NT2/D1 (cell line): ENCODE measurements at regions not wholly inside any gene's neighbourhood (a gene's known extent, or its start where the extent isn't known, plus 50 kb on each side); places are given as distances from the start of the nearest gene placed in this dataset.

Source experiments
- DNase-seq: peaks from one replicate; pipeline ENCODE4 v3.0.0-alpha.2; 2011; ENCODE audit warnings: low read depth, low spot score
- H3K27me3 ChIP-seq: 2 replicates; pipeline ENCODE4 v1.6.0; 2011; ENCODE audit warnings: mild to moderate bottlenecking; ENCODE audit not compliant: insufficient read length, insufficient read depth
- H3K36me3 ChIP-seq: 2 replicates; pipeline ENCODE4 v1.6.1; 2011; ENCODE audit warnings: mild to moderate bottlenecking, low read length, mixed read lengths; ENCODE audit not compliant: insufficient read depth, insufficient read length
- H3K4me1 ChIP-seq: 2 replicates; pipeline ENCODE4 v1.5.1; 2011; ENCODE audit not compliant: insufficient read depth, insufficient read length
- H3K4me3 ChIP-seq: 2 replicates; pipeline ENCODE4 v1.5.1; 2011; ENCODE audit warnings: low read depth; ENCODE audit not compliant: insufficient read length
- H3K9ac ChIP-seq: 2 replicates; pipeline ENCODE4 v1.6.0; 2011; ENCODE audit warnings: low read depth; ENCODE audit not compliant: insufficient read length
- H3K9me3 ChIP-seq: 2 replicates; pipeline ENCODE4 v1.5.1; 2011; ENCODE audit warnings: mild to moderate bottlenecking, low read length; ENCODE audit not compliant: insufficient read depth
- SUZ12 ChIP-seq: IDR thresholded peaks from 2 replicates; pipeline ENCODE4 v1.6.1; 2011; ENCODE audit not compliant: insufficient read length, insufficient read depth; ENCODE audit errors: extremely low read depth
- YY1 ChIP-seq: IDR thresholded peaks from 2 replicates; pipeline ENCODE4 v1.6.1; 2011; ENCODE audit not compliant: insufficient read length, insufficient read depth
- ZNF274 ChIP-seq: IDR thresholded peaks from 2 replicates; pipeline ENCODE4 v1.6.1; 2011; ENCODE audit warnings: mild to moderate bottlenecking, low read depth, low read length

GRCh38 chr1:209326076-209326475, 257.4 kb upstream of the CAMK1G start:
- Histone ChIP-seq H3K27me3 (no peaks in the 10 kb centered on the region), H3K4me3 (no peak overlapping the region), H3K36me3 (no peaks in the 10 kb centered on the region), H3K9ac (no peak overlapping the region), H3K9me3 (no peaks in the 10 kb centered on the region), H3K4me1 (no peaks in the 10 kb centered on the region)
- TF ChIP-seq ZNF274 (no peak), SUZ12 (no peak), YY1 (no peak)
- no peak for DNase-seq

- H3K9me3 ChIP-seq, result no peaks in the 10 kb centered on the region
- H3K27me3 ChIP-seq, result no peaks in the 10 kb centered on the region
- H3K36me3 ChIP-seq, result no peaks in the 10 kb centered on the region
- no peak for TF ChIP-seq ZNF274
- H3K4me1 ChIP-seq, result no peaks in the 10 kb centered on the region
- no peak overlapping the region for H3K4me3 ChIP-seq
- H3K9ac ChIP-seq, result no peak overlapping the region
- DNase-seq, result no peak
Measured at GRCh38 chr1:209326831-209327230, 256.7 kb upstream of the CAMK1G start.

- Histone ChIP-seq H3K4me3 (no peak overlapping the region), H3K9me3 (no peaks in the 10 kb centered on the region), H3K27me3 (no peaks in the 10 kb centered on the region), H3K4me1 (no peaks in the 10 kb centered on the region), H3K9ac (no peak overlapping the region), H3K36me3 (no peaks in the 10 kb centered on the region)
- no peak for DNase-seq
- TF ChIP-seq ZNF274 (no peak), SUZ12 (no peak), YY1 (no peak)
Measured at GRCh38 chr1:209328196-209328595, 255.3 kb upstream of the CAMK1G start.

- DNase-seq, result peak; percentile 65
- no peaks in the 10 kb centered on the region for H3K9me3 ChIP-seq
Measured at GRCh38 chr1:209335178-209335577, 248.3 kb upstream of the CAMK1G start.

GRCh38 chr1:209341146-209341545, 242.4 kb upstream of the CAMK1G start:
- DNase-seq, result no peak
- Histone ChIP-seq H3K27me3 (no peaks in the 10 kb centered on the region), H3K9me3 (peaks cover 3% of the 10 kb centered on the region; the same call in 1 of the 2 replicates), H3K4me3 (no peak overlapping the region), H3K36me3 (no peaks in the 10 kb centered on the region), H3K9ac (no peak overlapping the region), H3K4me1 (no peaks in the 10 kb centered on the region)
- no peak for TF ChIP-seq ZNF274
- no peak for TF ChIP-seq YY1
- no peak for TF ChIP-seq SUZ12

More at GRCh38 chr1:209335178-209335577, 248.3 kb upstream of the CAMK1G start:
- Histone ChIP-seq H3K4me3 (no peak overlapping the region), H3K4me1 (no peaks in the 10 kb centered on the region), H3K36me3 (no peaks in the 10 kb centered on the region), H3K9ac (no peak overlapping the region), H3K27me3 (no peaks in the 10 kb centered on the region)
- no peak for TF ChIP-seq SUZ12
- TF ChIP-seq YY1, result no peak
- TF ChIP-seq ZNF274, result no peak

- Histone ChIP-seq H3K36me3 (no peaks in the 10 kb centered on the region), H3K9ac (no peak overlapping the region), H3K4me1 (no peaks in the 10 kb centered on the region), H3K27me3 (no peaks in the 10 kb centered on the region), H3K9me3 (peaks cover 10% of the 10 kb centered on the region; the same call in 1 of the 2 replicates), H3K4me3 (no peak overlapping the region)
- no peak for DNase-seq
- TF ChIP-seq ZNF274, result no peak
- no peak for TF ChIP-seq YY1
- TF ChIP-seq SUZ12, result no peak
Measured at GRCh38 chr1:209341673-209342420, 241.7 kb upstream of the CAMK1G start.

- Histone ChIP-seq H3K9me3 (peaks cover 11% of the 10 kb centered on the region; the same call in 1 of the 2 replicates), H3K4me3 (no peak overlapping the region), H3K4me1 (no peaks in the 10 kb centered on the region), H3K27me3 (no peaks in the 10 kb centered on the region), H3K9ac (no peak overlapping the region), H3K36me3 (no peaks in the 10 kb centered on the region)
- TF ChIP-seq SUZ12 (no peak), YY1 (no peak), ZNF274 (no peak)
- DNase-seq, result no peak
Measured at GRCh38 chr1:209342441-209343175, 240.9 kb upstream of the CAMK1G start.
